Skeletal muscle satellite cell (primary cell): ENCODE measurements at regions not wholly inside any gene's neighbourhood (a gene's known extent, or its start where the extent isn't known, plus 50 kb on each side); places are given as distances from the start of the nearest gene placed in this dataset.
"Not testable (repeated sequence)": the region's sequence is repeated elsewhere in the genome, so short reads cannot be mapped to it uniquely, and the experiment has no call there.

Source experiments
- H3K27me3 ChIP-seq: 2 replicates; pipeline ENCODE4 v1.7.0; 2013; ENCODE audit warnings: low read length; ENCODE audit not compliant: control insufficient read depth, insufficient read depth
- H3K36me3 ChIP-seq: 2 replicates; pipeline ENCODE4 v1.7.0; 2013; ENCODE audit warnings: mild to moderate bottlenecking, control low read depth, low read length; ENCODE audit not compliant: insufficient read depth
- H3K4me1 ChIP-seq: 2 replicates; pipeline ENCODE4 v1.7.0; 2013; ENCODE audit warnings: low read length; ENCODE audit not compliant: control insufficient read depth, insufficient read depth
- H3K4me2 ChIP-seq: 2 replicates; pipeline ENCODE4 v1.7.0; 2013; ENCODE audit warnings: mild to moderate bottlenecking, low read length
- H3K4me3 ChIP-seq: 2 replicates; pipeline ENCODE4 v1.7.0; 2013; ENCODE audit warnings: low read length
- H3K9ac ChIP-seq: 2 replicates; pipeline ENCODE4 v1.7.0; 2013; ENCODE audit warnings: mild to moderate bottlenecking, low read depth, low read length, moderate library complexity
- H3K9me3 ChIP-seq: replicated peaks from 2 replicates; pipeline ENCODE4 v1.7.0; 2013; ENCODE audit warnings: mild to moderate bottlenecking, control low read depth, low read length

- no peak overlapping the region for H3K4me2 ChIP-seq
- H3K36me3 ChIP-seq, result no peaks in the 10 kb centered on the region
- no peak overlapping the region for H3K4me3 ChIP-seq
- no peaks in the 10 kb centered on the region for H3K9me3 ChIP-seq
- no peaks in the 10 kb centered on the region for H3K4me1 ChIP-seq
- no peaks in the 10 kb centered on the region for H3K27me3 ChIP-seq
- H3K9ac ChIP-seq, result no peak overlapping the region
These were observed 384.6 kb downstream of the MLLT3 start for GRCh38 chr9:20237686-20238085.

DNA sequence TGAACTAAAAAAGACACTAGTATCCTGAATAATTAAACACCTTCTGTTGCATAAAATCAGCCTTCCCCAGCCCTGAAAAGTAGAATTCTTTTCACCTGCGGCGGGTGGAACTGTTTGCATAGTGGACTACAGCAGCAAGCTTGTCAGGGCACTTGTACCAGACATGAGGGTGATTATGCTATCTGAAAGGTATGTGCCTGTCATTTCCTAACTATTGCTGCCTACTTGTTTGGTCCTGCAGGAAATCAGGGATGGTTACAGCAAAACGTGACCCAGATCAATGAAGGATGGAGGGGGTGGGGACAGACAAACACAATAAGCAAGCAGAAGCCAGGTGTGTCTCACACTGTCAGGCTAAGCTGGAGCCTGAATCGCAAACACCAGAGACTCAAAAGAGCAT, 385.6 kb downstream of the MLLT3 start:
- Histone ChIP-seq H3K9me3 (no peaks in the 10 kb centered on the region), H3K4me1 (no peaks in the 10 kb centered on the region), H3K36me3 (no peaks in the 10 kb centered on the region), H3K4me3 (no peak overlapping the region), H3K27me3 (no peaks in the 10 kb centered on the region), H3K9ac (no peak overlapping the region), H3K4me2 (no peak overlapping the region)

DNA sequence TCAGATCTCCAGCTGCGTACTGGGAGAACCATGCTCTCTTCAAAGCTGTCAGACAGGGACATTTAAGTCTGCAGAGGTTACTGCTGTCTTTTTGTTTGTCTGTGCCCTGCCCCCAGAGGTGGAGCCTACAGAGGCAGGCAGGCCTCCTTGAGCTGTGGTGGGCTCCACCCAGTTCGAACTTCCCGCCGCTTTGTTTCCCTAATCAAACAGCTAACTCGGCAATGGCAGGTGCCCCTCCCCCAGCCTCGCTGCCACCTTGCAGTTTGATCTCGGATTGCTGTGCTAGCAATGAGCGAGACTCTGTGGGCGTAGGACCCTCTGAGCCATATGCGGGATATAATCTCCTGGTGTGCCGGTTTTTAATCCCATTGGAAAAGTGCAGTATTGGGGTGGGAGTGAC, 387.1 kb downstream of the MLLT3 start:
- H3K27me3 ChIP-seq, H3K36me3 ChIP-seq, H3K9me3 ChIP-seq, H3K9ac ChIP-seq, H3K4me3 ChIP-seq, H3K4me2 ChIP-seq, H3K4me1 ChIP-seq: not testable (repeated sequence)

DNA sequence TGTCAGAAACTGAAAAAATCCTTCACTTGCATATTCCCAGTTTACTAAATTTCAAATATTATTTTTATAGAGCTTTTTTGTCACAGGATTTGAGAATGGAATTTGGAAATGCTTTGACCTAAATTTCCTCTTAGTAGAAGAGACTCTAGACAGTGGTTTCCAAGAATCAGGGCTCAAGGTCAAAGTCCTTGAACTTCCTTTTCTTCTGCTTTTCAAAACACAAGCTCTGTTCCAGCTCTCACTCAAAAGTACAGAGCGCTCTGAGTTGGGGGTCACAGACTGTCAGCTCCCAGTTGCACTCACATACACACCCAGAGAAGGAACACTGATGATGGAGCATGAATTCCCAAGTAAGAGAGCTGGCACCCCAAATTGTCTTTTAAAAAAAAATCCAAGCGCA, 394.2 kb downstream of the MLLT3 start:
- Histone ChIP-seq H3K4me3 (no peak overlapping the region), H3K4me2 (no peak overlapping the region), H3K36me3 (no peaks in the 10 kb centered on the region), H3K9me3 (no peaks in the 10 kb centered on the region), H3K9ac (no peak overlapping the region), H3K27me3 (no peaks in the 10 kb centered on the region), H3K4me1 (no peaks in the 10 kb centered on the region)

GRCh38 chr9:20227166-20227874, 395.0 kb downstream of the MLLT3 start:
- Histone ChIP-seq H3K9me3 (no peaks in the 10 kb centered on the region), H3K4me3 (no peak overlapping the region), H3K4me1 (no peaks in the 10 kb centered on the region), H3K27me3 (no peaks in the 10 kb centered on the region), H3K36me3 (no peaks in the 10 kb centered on the region), H3K9ac (no peak overlapping the region), H3K4me2 (no peak overlapping the region)

- Histone ChIP-seq H3K4me1 (no peaks in the 10 kb centered on the region), H3K4me2 (no peak overlapping the region), H3K9me3 (no peaks in the 10 kb centered on the region), H3K4me3 (no peak overlapping the region), H3K36me3 (no peaks in the 10 kb centered on the region), H3K27me3 (no peaks in the 10 kb centered on the region), H3K9ac (no peak overlapping the region)
These were observed 396.0 kb downstream of the MLLT3 start for GRCh38 chr9:20226345-20226744.

DNA sequence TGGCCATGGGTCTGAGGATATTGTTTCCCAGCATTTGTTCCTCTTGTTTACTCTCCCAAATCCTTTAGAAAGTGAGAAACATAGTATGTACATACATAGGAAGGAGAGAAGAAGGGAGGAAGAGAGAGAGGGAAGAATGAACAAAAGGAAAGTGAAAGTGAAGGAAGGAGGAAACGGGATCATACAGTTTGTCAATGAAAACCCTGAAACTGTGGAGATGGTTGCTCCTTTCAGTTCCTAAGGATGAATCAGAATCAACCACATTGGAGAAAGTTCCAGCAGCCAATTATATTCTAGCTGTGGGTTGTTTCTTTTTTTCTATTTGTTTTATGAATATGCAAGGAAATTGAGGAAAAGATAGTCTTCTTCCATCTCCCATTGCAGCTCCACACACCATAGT, 396.5 kb downstream of the MLLT3 start:
- Histone ChIP-seq H3K36me3 (no peaks in the 10 kb centered on the region), H3K9ac (no peak overlapping the region), H3K27me3 (no peaks in the 10 kb centered on the region), H3K4me1 (no peaks in the 10 kb centered on the region), H3K9me3 (no peaks in the 10 kb centered on the region), H3K4me3 (peak overlapping the region; percentile 55), H3K4me2 (peak overlapping the region; percentile 64)

GRCh38 chr9:20224756-20225155, 397.5 kb downstream of the MLLT3 start:
- Histone ChIP-seq H3K4me3 (no peak overlapping the region), H3K9ac (no peak overlapping the region), H3K36me3 (no peaks in the 10 kb centered on the region), H3K9me3 (no peaks in the 10 kb centered on the region), H3K4me2 (no peak overlapping the region), H3K4me1 (peaks cover 9% of the 10 kb centered on the region), H3K27me3 (no peaks in the 10 kb centered on the region)

DNA sequence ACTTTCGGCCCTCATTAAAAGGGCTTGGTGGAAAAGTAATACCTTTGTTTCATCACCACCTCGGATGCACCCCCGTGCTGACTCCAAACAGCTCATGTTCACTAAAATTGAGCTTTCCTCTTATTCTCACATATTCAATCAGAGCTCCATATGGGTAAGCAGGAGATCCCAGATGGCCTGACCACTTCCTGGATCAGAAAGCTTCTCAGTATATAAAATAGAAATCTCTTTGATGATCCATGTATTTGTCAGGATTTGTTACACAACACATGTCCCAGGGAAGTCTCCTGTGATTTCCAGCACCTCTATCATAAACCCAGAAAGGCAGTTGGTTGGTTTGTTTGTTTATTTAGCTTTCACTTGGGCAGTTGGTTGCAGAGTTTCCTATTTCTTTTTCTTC, 402.0 kb downstream of the MLLT3 start:
- no peak overlapping the region for H3K4me2 ChIP-seq
- H3K9me3 ChIP-seq, result no peaks in the 10 kb centered on the region
- H3K4me1 ChIP-seq, result peaks cover 12% of the 10 kb centered on the region
- H3K4me3 ChIP-seq, result no peak overlapping the region
- no peak overlapping the region for H3K9ac ChIP-seq
- no peaks in the 10 kb centered on the region for H3K27me3 ChIP-seq
- no peaks in the 10 kb centered on the region for H3K36me3 ChIP-seq

DNA sequence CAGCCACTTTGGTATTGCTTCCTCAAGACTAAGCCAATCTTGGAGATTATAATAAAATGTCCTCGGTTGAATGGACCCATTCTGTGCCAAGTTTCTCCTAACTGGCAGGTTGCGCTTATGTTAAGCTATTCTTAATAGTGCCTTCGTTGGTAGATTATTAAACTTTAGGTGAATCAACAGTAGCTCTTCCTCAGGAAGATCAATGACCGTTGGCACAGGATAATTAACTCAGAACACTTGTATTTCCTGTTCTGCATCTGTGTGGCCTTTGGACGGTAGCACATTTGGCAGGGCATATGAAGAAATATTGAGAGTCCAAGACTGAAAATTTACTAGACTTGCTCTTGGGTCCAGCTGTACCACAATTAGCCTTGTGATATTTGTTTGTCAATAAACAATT, 402.9 kb downstream of the MLLT3 start:
- peaks cover 12% of the 10 kb centered on the region for H3K4me1 ChIP-seq
- H3K27me3 ChIP-seq, result no peaks in the 10 kb centered on the region
- no peak overlapping the region for H3K4me3 ChIP-seq
- no peak overlapping the region for H3K9ac ChIP-seq
- H3K4me2 ChIP-seq, result no peak overlapping the region
- H3K9me3 ChIP-seq, result no peaks in the 10 kb centered on the region
- H3K36me3 ChIP-seq, result no peaks in the 10 kb centered on the region

DNA sequence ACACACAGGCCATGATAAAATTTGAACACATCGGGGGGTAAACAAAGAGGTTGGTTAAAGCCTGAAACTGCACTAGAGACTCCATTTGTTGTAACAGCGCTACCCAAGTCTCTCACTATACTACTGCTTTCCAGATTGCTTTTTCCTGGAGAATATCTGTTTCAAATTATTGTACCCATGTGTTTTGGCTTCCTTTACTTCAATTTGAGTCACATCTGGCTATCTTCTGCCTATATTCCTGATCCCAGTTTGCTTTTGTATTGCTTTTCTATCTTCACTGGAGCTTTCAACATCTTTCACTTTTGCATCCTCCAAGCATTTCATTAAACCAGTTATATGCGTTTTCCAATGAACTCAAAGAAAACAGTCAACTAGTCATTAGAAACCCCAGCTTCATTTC, 404.7 kb downstream of the MLLT3 start:
- H3K36me3 ChIP-seq, result no peaks in the 10 kb centered on the region
- H3K4me3 ChIP-seq, result no peak overlapping the region
- H3K9me3 ChIP-seq, result no peaks in the 10 kb centered on the region
- H3K9ac ChIP-seq, result no peak overlapping the region
- no peak overlapping the region for H3K4me2 ChIP-seq
- H3K27me3 ChIP-seq, result no peaks in the 10 kb centered on the region
- peaks cover 12% of the 10 kb centered on the region for H3K4me1 ChIP-seq

DNA sequence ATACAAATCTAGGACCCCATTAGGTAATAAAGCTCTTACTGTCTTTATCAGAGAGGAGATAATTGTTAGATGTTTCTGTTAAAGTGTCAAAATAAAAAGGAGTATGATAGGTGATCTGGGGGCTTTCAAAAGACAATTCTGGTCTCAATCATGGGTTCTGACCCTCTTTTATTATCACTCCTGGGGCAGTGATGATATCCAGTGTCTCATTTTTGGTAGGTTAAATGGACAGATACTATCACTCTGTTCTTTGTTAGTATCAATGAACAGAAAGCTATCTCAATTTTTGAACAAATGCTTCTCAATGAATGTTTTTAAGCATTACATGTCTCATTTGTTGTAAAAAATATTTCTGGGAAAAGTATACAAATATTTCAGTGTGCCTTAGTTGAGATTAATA, 405.9 kb downstream of the MLLT3 start:
- Histone ChIP-seq H3K9me3 (no peaks in the 10 kb centered on the region), H3K4me1 (peaks cover 12% of the 10 kb centered on the region), H3K27me3 (no peaks in the 10 kb centered on the region), H3K4me2 (no peak overlapping the region), H3K4me3 (no peak overlapping the region), H3K36me3 (no peaks in the 10 kb centered on the region), H3K9ac (no peak overlapping the region)
